ENCODE measurements at regions not wholly inside any gene's neighbourhood (a gene's known extent, or its start where the extent isn't known, plus 50 kb on each side); places are given as distances from the start of the nearest gene placed in this dataset.
"Not testable (repeated sequence)": the region's sequence is repeated elsewhere in the genome, so short reads cannot be mapped to it uniquely, and the experiment has no call there.

- no peak for DNase-seq
These were observed 121.3 kb upstream of the JADE1 start for GRCh38 chr4:128688033-128688721.

GRCh38 chr4:128686810-128687209 lies 122.7 kb upstream of the JADE1 start:
- DNase-seq: no peak

- DNase-seq: no peak
These were observed 123.5 kb upstream of the JADE1 start for GRCh38 chr4:128686032-128686465.

GRCh38 chr4:128684016-128684415 lies 125.5 kb upstream of the JADE1 start:
- no peak for DNase-seq

- no peak for DNase-seq
These were observed 126.4 kb upstream of the JADE1 start for GRCh38 chr4:128682942-128683666.

GRCh38 chr4:128676095-128676494 lies 133.4 kb upstream of the JADE1 start:
- DNase-seq: no peak

GRCh38 chr4:128675083-128675482 lies 134.4 kb upstream of the JADE1 start:
- DNase-seq: no peak

- DNase-seq: not testable (repeated sequence)
These were observed 136.3 kb upstream of the JADE1 start for GRCh38 chr4:128673159-128673558.

- not testable (repeated sequence) for DNase-seq
These were observed 136.9 kb upstream of the JADE1 start for GRCh38 chr4:128672596-128672995.

- no peak for DNase-seq
These were observed 139.0 kb upstream of the JADE1 start for GRCh38 chr4:128670513-128670912.

GRCh38 chr4:128668566-128668965 lies 140.9 kb upstream of the JADE1 start:
- no peak for DNase-seq

GRCh38 chr4:128665514-128665913 lies 144.0 kb upstream of the JADE1 start:
- no peak for DNase-seq

GRCh38 chr4:128663325-128663724 lies 146.2 kb upstream of the JADE1 start:
- no peak for DNase-seq

- DNase-seq: no peak
These were observed 148.0 kb upstream of the JADE1 start for GRCh38 chr4:128661479-128661878.

GRCh38 chr4:128660361-128661215 lies 148.9 kb upstream of the JADE1 start:
- DNase-seq: no peak

GRCh38 chr4:128658214-128658631 lies 151.3 kb upstream of the JADE1 start:
- no peak for DNase-seq

GRCh38 chr4:128657638-128658037 lies 151.9 kb upstream of the JADE1 start:
- no peak for DNase-seq

GRCh38 chr4:128654465-128654864 lies 155.0 kb upstream of the JADE1 start:
- DNase-seq: no peak

- no peak for DNase-seq
These were observed 155.7 kb upstream of the JADE1 start for GRCh38 chr4:128653527-128654444.

GRCh38 chr4:128649575-128650205 lies 159.8 kb upstream of the JADE1 start:
- DNase-seq: no peak

- no peak for DNase-seq
These were observed 160.3 kb upstream of the JADE1 start for GRCh38 chr4:128649161-128649560.

- DNase-seq: no peak
These were observed 161.5 kb upstream of the JADE1 start for GRCh38 chr4:128648021-128648420.
